ENCODE measurements at regions not wholly inside any gene's neighbourhood (a gene's known extent, or its start where the extent isn't known, plus 50 kb on each side); places are given as distances from the start of the nearest gene placed in this dataset.
A peak's percentile ranks its signal among the peaks of the same experiment; 100 is the strongest.

DNA sequence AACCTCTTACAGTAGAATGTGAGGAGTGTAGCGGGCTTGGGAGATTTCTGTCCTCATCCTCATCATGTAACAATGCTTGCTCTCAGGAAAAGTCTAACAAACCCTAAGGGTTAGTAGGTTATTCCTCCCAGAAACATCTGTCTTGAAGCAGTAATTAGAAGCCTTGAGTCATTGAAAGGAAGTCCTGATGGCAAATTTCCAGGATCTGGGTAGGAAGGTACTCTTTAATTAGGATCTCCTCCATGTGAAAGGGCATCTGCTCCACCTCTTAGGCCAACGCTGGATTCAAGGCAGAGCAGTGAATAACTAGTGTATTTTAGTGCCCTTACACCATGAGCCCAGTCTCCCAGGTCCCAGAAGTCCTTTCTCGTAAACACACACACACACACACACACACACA, 106.6 kb upstream of the BARHL2 start:
- Histone ChIP-seq H3F3A (ENCODE audit: insufficient read depth, low read length, poor library complexity, severe bottlenecking) (peaks cover 3% of the 10 kb centered on the region), H3K9ac (ENCODE audit: low read length) (no peak overlapping the region), H2AFZ (ENCODE audit: low read depth, low read length) (no peak overlapping the region), H3K27me3 (ENCODE audit: insufficient read depth, low read depth, low read length) (peaks cover 11% of the 10 kb centered on the region), H3K27ac (ENCODE audit: low read length) (no peak overlapping the region), H3K36me3 (ENCODE audit: insufficient read depth, low read length) (no peaks in the 10 kb centered on the region), H3K4me2 (ENCODE audit: low read length) (no peak overlapping the region), H4K20me1 (ENCODE audit: insufficient read depth) (no peaks in the 10 kb centered on the region), H3K79me2 (replicated peaks; ENCODE audit: insufficient read depth, low read length) (no peaks in the 10 kb centered on the region), H3K9me3 (ENCODE audit: low read length) (no peaks in the 10 kb centered on the region), H3K4me3 (ENCODE audit: low read length) (no peak overlapping the region), H3K9me2 (ENCODE audit: insufficient read depth, low read length) (no peaks in the 10 kb centered on the region)
- TF ChIP-seq EZH2 (IDR thresholded peaks at IDR 0.05; ENCODE audit: borderline replicate concordance, insufficient read depth, low read length, poor library complexity, severe bottlenecking) (no peak), SMC3 (conservative IDR thresholded peaks at IDR 0.05; ENCODE audit: poor library complexity) (no peak), EP300 (conservative IDR thresholded peaks at IDR 0.05; ENCODE audit: poor library complexity, severe bottlenecking) (no peak), RAD21 (conservative IDR thresholded peaks at IDR 0.05) (no peak), MXI1 (conservative IDR thresholded peaks at IDR 0.05; ENCODE audit: poor library complexity, severe bottlenecking) (no peak)

DNA sequence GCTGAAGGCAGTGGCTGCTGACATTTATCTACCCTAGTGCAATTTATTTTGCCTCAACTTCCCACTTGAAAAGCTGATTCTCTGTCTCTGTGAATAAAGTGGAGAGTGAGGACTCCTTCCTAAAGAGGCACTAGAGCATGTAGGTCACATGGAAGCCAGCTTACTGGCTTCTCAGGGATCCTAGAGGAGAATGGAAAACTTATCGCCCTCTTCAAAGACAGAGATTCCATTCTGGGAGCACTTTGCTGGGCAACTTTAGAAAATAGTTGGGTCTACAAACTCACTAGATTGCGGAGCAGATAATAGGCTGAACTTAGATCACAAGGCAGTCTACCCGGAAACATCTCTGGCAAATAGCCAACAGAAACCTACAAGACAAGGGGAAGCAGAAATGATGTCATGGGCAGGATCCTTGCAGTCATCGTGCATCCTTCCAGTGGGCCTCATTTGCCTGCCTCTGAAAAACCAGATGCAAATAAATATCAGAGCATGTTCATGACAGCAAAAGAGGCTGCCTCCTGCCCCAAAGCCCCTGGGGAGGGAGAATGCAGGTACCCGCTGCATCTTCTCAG, 104.8 kb upstream of the BARHL2 start:
- H3K27ac ChIP-seq (ENCODE audit: low read length) = no peak overlapping the region
- H3K9ac ChIP-seq (ENCODE audit: low read length) = no peak overlapping the region
- H3K4me3 ChIP-seq (ENCODE audit: low read length) = no peak overlapping the region
- no peak overlapping the region for H2AFZ ChIP-seq (ENCODE audit: low read depth, low read length)
- H3F3A ChIP-seq (ENCODE audit: insufficient read depth, low read length, poor library complexity, severe bottlenecking) = peaks cover 3% of the 10 kb centered on the region
- H3K9me3 ChIP-seq (ENCODE audit: low read length) = no peaks in the 10 kb centered on the region
- H3K79me2 ChIP-seq (replicated peaks; ENCODE audit: insufficient read depth, low read length) = no peaks in the 10 kb centered on the region
- no peaks in the 10 kb centered on the region for H4K20me1 ChIP-seq (ENCODE audit: insufficient read depth)
- no peaks in the 10 kb centered on the region for H3K9me2 ChIP-seq (ENCODE audit: insufficient read depth, low read length)
- peak overlapping the region; percentile 40 for H3K4me2 ChIP-seq (ENCODE audit: low read length)
- TF ChIP-seq MXI1 (conservative IDR thresholded peaks at IDR 0.05; ENCODE audit: poor library complexity, severe bottlenecking) (no peak), SMC3 (conservative IDR thresholded peaks at IDR 0.05; ENCODE audit: poor library complexity) (no peak), RAD21 (conservative IDR thresholded peaks at IDR 0.05) (no peak)
- H3K36me3 ChIP-seq (ENCODE audit: insufficient read depth, low read length) = no peaks in the 10 kb centered on the region
- peaks cover under 1% of the 10 kb centered on the region for H3K27me3 ChIP-seq (ENCODE audit: insufficient read depth, low read depth, low read length)

DNA sequence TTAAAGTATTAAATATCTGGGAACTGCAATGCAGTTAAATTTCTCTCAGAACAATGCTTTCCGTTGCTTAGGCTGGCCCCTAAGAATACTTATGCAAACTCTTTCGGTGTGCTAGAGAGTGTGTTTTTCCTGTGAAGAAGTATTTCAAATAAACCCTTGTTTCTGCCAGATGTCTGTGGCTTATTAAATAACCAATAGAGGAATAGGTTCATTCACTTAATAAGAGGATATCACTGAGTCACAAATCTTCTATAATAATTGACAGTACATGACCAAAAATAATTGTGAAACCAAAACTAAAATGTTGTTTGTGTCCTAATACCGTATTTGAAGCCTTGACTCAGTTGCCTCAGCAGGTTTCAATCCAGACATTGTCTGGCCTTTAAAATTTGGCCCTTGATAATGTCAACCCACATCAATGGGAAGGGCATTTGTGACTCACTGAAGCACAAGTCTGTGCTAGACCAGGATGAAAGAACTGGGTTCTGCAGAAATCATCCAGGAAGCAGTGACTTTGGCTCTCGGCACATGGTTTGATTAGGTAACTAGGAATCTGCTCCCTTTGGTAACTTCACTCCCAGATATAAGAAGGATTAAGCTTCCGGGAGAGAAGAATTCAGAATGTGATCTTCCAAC, 104.2 kb upstream of the BARHL2 start:
- peaks cover 3% of the 10 kb centered on the region for H3F3A ChIP-seq (ENCODE audit: insufficient read depth, low read length, poor library complexity, severe bottlenecking)
- no peaks in the 10 kb centered on the region for H3K9me2 ChIP-seq (ENCODE audit: insufficient read depth, low read length)
- H3K36me3 ChIP-seq (ENCODE audit: insufficient read depth, low read length) = no peaks in the 10 kb centered on the region
- no peak overlapping the region for H3K27ac ChIP-seq (ENCODE audit: low read length)
- H3K79me2 ChIP-seq (replicated peaks; ENCODE audit: insufficient read depth, low read length) = no peaks in the 10 kb centered on the region
- no peak overlapping the region for H2AFZ ChIP-seq (ENCODE audit: low read depth, low read length)
- H3K27me3 ChIP-seq (ENCODE audit: insufficient read depth, low read depth, low read length) = no peaks in the 10 kb centered on the region
- H4K20me1 ChIP-seq (ENCODE audit: insufficient read depth) = no peaks in the 10 kb centered on the region
- H3K9me3 ChIP-seq (ENCODE audit: low read length) = no peaks in the 10 kb centered on the region
- H3K9ac ChIP-seq (ENCODE audit: low read length) = no peak overlapping the region
- H3K4me3 ChIP-seq (ENCODE audit: low read length) = peak overlapping the region; percentile 22
- TF ChIP-seq EP300 (conservative IDR thresholded peaks at IDR 0.05; ENCODE audit: poor library complexity, severe bottlenecking) = no peak
- TF ChIP-seq TAF1 (IDR thresholded peaks at IDR 0.05; ENCODE audit: low read depth) = no peak
- TF ChIP-seq, protein P1, sequence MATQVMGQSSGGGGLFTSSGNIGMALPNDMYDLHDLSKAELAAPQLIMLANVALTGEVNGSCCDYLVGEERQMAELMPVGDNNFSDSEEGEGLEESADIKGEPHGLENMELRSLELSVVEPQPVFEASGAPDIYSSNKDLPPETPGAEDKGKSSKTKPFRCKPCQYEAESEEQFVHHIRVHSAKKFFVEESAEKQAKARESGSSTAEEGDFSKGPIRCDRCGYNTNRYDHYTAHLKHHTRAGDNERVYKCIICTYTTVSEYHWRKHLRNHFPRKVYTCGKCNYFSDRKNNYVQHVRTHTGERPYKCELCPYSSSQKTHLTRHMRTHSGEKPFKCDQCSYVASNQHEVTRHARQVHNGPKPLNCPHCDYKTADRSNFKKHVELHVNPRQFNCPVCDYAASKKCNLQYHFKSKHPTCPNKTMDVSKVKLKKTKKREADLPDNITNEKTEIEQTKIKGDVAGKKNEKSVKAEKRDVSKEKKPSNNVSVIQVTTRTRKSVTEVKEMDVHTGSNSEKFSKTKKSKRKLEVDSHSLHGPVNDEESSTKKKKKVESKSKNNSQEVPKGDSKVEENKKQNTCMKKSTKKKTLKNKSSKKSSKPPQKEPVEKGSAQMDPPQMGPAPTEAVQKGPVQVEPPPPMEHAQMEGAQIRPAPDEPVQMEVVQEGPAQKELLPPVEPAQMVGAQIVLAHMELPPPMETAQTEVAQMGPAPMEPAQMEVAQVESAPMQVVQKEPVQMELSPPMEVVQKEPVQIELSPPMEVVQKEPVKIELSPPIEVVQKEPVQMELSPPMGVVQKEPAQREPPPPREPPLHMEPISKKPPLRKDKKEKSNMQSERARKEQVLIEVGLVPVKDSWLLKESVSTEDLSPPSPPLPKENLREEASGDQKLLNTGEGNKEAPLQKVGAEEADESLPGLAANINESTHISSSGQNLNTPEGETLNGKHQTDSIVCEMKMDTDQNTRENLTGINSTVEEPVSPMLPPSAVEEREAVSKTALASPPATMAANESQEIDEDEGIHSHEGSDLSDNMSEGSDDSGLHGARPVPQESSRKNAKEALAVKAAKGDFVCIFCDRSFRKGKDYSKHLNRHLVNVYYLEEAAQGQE (IDR thresholded peaks at IDR 0.05; ENCODE audit: borderline replicate concordance) = no peak
- no peak for TF ChIP-seq RAD21 (conservative IDR thresholded peaks at IDR 0.05)
- TF ChIP-seq MXI1 (conservative IDR thresholded peaks at IDR 0.05; ENCODE audit: poor library complexity, severe bottlenecking) = no peak
- no peak for TF ChIP-seq SMC3 (conservative IDR thresholded peaks at IDR 0.05; ENCODE audit: poor library complexity)
- no peak for TF ChIP-seq POLR2AphosphoS5 (IDR thresholded peaks at IDR 0.05)
- TF ChIP-seq EZH2 (IDR thresholded peaks at IDR 0.05; ENCODE audit: borderline replicate concordance, insufficient read depth, low read length, poor library complexity, severe bottlenecking) = no peak
- TF ChIP-seq, protein P2, sequence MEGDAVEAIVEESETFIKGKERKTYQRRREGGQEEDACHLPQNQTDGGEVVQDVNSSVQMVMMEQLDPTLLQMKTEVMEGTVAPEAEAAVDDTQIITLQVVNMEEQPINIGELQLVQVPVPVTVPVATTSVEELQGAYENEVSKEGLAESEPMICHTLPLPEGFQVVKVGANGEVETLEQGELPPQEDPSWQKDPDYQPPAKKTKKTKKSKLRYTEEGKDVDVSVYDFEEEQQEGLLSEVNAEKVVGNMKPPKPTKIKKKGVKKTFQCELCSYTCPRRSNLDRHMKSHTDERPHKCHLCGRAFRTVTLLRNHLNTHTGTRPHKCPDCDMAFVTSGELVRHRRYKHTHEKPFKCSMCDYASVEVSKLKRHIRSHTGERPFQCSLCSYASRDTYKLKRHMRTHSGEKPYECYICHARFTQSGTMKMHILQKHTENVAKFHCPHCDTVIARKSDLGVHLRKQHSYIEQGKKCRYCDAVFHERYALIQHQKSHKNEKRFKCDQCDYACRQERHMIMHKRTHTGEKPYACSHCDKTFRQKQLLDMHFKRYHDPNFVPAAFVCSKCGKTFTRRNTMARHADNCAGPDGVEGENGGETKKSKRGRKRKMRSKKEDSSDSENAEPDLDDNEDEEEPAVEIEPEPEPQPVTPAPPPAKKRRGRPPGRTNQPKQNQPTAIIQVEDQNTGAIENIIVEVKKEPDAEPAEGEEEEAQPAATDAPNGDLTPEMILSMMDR (IDR thresholded peaks at IDR 0.05; ENCODE audit: poor library complexity, severe bottlenecking) = no peak
- H3K4me2 ChIP-seq (ENCODE audit: low read length) = peak overlapping the region; percentile 40

Data from neural cell (in vitro differentiated cells).